ENCODE measurements at regions not wholly inside any gene's neighbourhood (a gene's known extent, or its start where the extent isn't known, plus 50 kb on each side); places are given as distances from the start of the nearest gene placed in this dataset.
"Not testable (repeated sequence)": the region's sequence is repeated elsewhere in the genome, so short reads cannot be mapped to it uniquely, and the experiment has no call there.

DNA sequence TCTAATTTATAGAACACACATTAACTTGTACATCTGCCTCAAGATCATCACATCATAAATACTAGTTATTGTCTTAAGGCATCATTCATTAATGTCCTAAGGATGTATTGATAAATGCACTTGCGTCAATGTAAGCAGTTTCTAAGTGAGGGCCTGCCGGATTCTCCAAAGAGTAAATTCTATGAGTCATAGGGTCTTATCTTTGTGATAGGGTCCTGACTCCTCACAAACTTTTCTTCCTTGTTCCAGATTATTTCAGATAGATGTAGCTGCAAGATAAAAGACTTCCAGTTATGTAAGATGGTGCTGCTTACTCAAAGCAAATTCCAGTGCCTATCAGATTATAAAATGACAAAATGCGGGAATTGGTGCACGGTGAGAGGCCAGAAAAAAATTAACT is 315.0 kb upstream of the SLC39A10 start:
- no peak for DNase-seq

DNA sequence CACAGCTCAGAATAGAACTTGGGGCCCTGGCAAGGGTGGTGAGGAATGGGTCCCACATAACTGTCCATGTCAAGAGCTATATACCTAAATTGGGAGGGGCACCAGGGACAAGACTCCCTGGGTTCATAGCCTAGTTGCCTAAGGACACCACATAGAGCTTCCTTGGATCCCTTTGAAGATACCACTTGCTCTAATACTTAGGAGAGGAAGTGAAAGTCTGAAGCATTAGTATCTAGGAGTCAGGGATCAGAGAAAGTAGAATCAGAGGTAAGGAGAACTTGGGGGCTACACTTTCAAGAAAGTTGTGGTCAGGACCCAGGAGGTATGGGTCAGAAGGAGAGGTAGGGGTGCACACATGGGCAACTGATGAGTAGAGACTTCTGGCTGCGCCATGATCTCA is 318.2 kb upstream of the SLC39A10 start:
- DNase-seq: no peak

DNA sequence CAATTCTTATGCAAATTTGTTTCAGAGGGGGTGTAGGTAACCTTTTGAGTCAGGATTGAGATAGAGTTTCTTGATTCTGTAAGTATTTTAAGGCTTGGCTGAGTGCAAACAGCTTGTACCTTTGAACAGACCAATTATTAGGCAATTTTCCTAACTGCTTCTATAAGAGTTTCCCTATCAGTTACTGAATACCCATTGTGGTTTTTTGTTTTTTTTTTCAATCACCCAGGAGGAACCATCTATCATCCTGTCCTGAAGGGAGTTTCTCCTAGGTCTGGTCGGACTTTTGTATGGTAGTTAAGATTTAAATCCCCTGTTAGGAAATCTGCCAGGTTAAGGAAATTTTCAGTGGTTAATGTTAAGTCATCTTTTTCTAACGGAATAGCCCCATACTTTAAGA is 319.4 kb upstream of the SLC39A10 start:
- no peak for DNase-seq

DNA sequence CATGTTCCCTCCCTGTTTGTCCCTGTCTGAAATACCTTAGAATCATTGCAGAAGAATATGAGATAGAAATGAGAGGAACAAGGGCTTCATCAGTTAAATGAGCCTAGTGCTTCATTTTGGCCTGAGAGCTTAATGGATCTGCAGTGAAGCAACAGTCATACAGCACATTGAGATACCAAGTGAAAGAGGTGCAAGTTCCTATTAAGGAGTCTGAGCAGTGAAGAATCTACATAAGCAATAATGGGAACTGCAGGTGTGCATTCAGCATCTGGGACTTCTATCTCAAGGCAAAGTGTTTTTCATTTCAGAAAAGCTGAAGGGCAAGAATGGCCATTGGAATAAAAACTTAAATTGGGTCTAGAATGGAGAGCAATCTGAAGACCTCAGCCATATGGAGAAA is 323.2 kb upstream of the SLC39A10 start:
- no peak for DNase-seq

DNA sequence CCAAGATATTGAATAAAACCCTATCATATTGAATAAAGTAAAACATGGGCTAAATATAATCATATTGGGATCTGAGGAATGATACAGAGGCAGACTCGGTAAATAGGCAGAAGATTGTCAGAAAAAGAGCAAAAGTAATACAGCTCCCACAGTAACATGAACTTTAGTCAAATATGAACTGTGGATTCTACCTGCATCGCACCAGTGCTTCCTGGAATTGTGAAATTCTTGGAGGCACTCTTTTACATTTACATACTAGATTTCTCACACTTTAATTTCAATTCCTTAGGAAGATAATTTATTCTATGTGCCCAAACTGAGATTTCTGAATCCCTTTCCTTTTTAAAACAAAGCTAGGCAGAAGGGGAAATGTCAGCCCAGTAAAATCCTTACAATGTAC is 325.1 kb upstream of the SLC39A10 start:
- no peak for DNase-seq

DNA sequence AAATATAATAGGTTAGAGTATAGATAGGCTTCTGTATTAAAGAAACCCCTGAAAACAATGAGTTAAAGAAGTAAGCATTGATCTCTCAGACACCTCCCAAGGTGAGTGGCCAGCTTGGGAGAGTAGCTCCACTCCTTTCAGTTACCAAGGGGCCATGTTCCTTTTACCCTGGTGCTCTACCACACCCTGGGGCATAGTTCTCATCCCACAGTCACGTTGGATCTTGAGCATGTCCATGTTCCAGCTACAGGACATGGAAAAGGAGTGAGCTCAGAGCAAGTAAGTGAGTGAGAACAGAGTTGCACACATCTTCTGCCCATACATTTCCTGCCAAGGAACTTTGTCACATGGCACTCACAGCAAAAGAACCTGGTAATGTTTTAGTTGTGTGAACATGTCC is 325.9 kb upstream of the SLC39A10 start:
- no peak for DNase-seq

DNA sequence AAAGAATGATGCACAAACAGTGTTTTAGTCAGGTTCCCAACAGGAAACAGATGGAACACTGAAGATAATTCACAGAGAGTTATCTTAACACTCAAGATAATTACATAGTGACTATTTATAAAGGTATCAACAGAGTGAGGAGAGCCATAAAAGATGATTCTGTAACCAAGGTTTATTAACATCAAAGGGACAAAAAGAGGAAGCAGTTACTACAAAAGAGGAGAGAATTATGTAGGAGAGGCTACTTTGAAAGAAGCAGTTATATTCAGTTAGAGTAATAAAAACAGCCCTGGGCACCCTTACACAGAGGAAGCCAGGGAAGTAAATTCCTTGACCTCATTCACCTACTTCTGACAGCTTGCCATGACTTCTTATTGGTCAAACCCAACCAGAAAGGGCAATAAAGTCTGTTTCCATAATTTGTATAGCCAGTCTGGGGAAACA is 326.5 kb upstream of the SLC39A10 start:
- DNase-seq: no peak

DNA sequence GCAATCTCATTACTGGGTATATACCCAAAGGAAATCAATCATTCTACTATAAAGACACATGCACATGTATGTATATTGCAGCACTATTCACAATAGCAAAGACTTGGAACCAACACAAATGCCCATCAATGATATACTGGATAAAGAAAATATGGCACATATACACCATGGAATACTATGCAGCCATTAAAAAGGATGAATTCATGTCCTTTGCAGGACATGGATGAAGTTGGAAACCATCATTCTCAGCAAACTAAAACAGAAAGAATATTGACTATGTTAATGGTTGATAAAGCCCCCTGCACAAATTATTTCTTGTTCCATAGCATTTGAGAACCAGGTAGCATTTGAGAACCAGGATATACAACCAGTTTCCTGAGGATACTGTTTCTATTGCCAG is 327.2 kb upstream of the SLC39A10 start:
- not testable (repeated sequence) for DNase-seq

DNA sequence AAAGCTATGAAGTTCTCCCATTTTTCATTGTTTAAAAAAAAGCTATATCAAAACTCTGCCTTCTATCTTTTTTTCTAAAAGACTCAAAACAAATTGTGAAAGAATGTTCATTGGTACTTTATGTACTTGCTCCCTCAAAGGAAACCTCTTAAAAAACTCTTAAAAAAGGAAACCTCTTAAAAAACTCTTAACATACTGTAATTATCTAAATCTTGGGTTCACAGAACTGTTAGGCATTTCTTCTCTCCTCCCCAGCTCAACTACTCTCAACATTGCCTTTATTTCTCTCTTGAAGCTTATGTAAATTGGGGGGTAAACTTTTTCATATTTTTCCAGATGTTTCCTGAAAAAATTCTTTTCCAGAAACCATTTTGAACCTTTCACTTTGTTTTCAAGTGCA is 330.5 kb upstream of the SLC39A10 start:
- DNase-seq: no peak

DNA sequence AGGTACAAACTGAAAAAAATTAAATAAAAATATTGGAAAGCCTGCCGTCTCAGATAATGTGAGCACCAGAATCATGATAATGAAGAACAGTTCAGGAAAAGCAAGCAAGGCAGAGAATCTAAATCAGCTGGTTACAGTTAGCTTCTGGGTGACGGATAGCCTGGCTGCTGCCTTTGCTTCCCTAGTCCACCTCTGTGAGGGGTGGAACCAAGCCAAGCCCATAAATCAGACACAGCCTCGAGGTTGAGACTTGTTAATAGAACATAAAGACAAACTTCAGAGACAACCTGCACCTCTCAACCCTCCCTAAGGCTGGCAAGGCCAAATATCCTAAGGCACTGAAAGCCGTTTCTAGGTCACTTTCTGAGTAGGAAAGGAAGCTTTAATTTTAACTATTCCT is 334.7 kb upstream of the SLC39A10 start:
- DNase-seq: no peak

DNA sequence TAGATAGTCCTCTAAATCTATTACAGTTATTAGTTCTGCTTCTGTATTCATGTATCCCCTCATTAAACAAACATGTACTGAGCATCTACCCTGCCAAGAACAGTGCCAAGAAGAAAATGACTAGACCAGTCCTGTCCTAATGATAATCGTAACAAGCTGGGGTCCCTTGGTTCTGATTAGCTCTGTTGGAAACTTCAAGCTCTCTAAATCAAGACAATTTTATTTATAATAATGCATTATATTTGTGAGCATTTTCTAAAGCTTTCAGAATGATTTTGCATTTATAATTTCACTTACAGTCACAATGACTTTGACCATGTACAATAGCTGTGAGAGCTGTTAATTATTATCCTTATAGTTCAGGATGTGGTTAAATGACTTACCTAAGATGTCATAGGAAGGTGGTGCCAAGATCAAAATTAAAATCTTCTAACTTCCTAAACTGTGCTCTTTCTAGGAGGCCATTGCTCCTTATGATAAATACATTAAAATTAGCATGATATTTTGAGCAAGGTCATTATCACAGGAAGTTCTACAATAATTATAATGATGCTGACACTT is 336.5 kb upstream of the SLC39A10 start:
- DNase-seq: no peak

DNA sequence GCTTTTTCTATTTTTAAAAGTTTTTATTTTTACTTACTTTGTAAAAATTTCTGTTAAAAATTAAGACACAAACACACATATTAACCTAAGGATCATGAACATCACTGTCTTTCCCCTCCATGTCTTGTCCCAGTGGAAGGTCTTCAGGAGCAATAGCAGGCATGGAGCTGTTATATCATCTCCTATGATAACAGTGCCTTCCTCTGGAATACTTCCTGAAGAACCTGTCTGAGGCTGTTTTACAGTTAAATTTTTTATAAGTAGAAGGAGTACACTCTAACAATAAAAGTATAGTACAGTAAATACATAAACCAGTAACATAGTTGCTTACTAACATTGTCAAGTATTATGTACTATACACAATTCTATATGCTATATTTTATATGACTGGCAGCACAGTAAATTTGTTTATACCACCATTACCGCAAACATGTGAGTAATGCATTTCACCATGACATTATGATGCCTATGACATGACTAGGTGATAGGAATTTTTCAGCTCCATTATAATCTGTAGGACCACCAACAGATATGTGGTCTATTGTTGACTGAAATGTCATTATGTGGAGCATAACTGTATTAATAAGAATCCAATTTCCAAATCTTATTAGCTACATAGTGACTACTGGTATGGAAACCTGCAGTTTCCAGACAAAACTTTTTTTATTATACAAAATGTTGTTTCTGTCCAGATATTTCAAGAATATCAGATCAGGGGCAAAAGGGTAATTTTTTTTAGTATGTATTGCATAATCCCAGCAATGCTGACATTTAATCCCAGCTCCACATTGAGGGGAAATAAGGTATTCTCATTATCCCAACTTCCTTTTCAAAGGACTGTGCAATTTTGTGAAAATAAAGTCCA is 337.2 kb upstream of the SLC39A10 start:
- no peak for DNase-seq

DNA sequence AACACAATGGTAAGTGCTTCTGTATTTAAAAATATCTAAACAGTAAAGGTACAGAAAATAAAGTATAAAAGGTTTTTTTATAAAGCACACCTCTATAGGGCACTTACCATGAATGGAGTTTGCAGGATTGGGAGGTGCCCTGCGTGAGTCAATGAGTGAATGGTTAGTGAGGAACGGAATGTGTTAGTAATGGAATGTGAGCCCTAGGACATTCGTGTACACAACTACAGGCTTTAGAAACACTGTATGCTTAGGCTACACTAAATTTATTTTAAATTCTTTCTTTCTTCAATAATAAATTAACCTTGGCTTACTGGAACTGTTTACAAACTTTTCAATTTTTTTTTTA is 337.9 kb upstream of the SLC39A10 start:
- no peak for DNase-seq

DNA sequence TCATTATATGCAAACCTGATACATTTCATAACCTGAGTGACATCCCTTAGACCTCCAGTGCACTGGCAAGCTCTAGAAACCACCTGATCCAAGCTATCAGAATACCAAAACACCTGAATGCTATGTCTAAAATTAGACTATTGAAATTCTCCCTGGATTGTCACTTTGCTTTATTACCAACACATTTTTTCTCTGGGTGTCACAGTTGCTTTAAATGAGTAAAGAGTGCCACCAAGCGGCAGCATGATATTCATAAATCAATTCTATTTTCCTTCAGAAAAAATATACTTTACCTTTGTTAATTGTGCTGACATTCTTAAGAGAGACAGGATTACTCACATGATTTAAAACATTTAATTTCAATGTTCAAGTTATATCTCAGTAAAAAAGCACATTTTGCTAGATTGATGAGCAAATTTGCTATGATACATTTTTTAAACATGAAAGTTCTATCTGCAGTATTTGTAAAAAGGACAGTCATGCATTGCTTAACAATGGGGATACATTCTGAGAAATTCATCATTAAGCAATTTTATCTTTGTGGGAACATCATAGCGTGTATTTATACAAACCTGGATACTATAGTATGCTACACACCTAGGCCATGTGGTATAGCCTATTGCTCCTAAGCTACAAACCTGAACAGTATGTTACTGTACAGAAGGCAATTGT is 338.4 kb upstream of the SLC39A10 start:
- DNase-seq: peak; percentile 10 to 59

DNA sequence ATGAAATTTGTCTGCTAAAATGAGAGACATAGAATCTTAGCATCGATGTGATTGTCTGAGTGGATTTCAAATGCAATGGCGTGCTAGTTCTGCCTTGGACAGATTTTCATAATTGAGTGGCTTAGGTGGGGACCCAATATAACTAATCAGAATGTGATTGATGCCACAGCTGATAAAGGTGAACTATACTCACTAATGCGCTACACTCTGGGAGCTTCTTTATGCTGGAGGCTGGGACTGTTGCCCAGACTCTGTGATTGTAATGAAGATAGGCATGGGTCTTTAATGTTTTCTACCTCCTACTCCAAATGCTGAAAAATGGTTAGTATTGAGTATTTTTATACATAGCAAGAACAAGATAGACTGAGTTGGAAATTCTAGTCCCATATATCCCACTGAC is 339.5 kb upstream of the SLC39A10 start:
- no peak for DNase-seq

DNA sequence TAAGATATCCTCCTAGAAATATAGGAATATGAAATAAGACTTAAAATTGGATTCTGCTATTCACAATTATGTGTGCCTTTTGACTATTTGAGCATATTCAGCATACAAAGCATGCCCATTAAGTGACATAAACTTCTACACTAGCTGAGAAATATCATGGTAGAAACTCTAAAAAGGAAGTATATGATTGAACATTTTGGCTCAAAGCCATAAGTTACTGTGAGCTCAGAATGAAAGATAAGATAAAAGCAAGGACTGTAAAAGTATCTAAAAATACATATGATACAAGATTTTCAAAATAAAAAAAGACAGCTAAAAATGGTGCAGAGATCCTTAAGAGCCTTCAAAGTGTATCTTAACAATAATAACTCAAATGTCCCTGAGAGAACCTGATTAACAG is 340.5 kb upstream of the SLC39A10 start:
- DNase-seq: no peak

DNA sequence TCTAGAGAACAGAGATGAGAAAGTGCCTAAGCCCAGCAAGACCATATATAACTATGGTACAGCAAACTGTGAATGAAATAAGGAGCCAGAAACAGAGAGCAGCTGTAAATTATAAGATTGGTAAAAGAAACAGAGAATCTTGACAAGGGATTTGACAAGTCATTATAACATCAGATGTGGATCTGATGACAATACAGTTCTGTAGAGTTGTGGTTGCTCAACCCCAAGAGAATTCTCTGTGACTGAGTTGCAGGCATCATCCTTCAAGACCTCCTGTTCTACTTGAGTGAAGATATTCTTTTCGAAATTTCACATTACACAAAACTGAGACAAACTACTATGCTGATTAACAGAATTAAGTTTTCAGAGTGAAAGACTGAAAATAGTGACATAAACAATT is 343.1 kb upstream of the SLC39A10 start:
- DNase-seq: no peak

DNA sequence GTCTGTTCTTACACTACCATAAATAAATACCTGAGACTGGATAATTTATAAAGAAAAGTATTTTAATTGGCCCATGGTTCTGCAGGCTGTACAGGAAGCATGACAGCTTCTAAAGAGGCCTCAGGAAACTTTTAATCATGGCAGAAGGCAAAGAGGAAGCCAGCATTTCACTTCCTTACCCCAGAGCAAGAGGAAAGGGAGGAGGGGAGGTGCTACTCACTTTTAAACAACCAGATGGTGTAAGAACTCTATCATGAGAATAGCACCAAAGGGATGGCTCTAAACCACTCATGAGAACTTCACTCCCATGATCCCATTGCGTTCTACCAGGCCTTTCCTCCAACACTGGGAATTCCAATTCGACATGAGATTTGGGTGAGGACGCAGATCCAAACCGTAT is 344.4 kb upstream of the SLC39A10 start:
- no peak for DNase-seq

DNA sequence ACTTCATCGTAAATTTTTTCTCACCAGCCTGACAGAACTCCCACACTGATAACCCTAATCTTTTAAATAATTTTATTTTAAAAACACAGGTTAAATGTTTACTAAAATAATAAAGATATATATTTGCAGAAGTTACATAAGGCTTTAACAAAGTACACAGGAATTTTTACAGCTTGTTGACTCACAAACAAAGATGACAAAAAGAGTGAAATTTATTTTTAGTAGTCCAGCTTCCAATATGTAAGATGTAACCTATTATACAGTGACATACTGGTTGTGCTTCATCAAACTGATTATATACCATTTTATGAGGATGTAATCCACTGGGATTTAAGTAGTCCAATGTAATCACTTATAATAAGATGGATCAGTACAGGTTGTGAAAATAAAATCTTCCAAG is 348.9 kb upstream of the SLC39A10 start:
- DNase-seq: no peak

DNA sequence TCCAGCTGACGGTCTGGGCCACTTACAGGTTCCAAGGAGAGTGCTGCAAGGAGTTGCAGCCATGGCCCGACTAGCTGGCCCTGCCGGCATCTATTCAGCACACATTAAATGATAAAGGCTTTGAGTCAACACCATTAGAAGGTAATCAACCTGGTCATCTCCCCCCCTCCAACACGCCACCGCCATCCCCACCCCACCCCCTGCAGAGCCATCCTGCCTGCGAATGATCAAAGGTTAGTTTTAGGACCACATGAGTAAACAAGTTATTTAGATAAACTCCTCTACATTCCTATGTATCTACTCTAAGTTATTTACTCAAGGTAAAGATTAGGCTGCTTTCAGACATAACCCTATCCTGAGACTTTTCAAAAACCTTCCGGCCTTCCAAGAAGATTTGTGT is 349.3 kb upstream of the SLC39A10 start:
- DNase-seq: no peak

DNA sequence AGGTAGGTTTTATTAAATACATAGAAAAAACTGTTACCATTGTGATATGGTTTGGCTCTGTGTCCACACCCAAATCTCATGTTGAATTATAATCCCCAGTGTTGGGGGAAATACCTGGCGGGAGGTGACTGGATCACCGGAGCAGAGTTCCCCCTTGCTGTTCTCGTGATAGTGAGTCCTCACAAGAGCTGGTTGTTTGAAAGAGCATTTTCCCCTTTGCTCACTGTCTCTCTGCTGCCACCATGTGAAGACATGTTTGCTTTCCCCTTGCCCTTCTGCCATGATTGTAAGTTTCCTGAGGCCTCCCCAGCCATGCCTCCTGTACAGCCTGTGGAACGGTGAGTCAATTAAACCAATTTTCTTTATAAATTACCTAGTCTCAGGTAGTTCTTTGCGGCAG is 352.7 kb upstream of the SLC39A10 start:
- no peak for DNase-seq

DNA sequence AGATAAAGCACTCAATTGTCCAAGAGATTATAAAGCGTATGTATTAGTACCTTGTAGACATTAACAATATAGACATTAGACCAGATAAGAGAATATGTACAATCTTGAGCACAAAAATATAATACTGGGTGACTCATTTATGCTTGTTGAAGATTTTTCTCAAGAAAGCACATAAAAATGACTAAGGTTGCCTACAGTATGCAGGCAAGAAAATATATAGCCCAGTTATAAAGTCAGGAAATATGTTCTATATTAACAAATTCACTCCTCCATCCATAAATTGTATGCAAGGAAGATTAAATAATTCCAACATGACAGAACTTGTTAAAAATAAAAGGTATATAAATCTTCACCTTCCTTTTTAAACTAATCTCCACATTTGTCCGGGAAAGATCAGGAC is 356.4 kb upstream of the SLC39A10 start:
- DNase-seq: no peak

DNA sequence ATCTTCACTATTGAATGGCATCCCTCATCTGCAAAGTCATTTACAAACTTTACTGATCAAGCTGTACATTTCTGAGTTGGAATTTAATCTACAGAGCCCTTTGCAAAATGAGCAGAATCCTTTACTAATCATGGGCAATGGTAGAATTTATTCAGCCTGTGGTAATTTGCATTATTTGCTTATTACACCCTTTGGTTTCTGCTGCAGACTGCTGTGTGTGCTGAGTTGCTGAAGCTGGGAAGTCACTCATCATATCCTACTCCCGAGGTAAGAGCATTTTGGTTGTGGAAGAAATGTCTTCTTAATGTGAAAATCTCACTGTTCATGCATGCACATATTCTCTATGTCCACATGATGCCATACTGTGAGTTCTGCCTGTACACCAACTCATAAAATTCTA is 357.4 kb upstream of the SLC39A10 start:
- DNase-seq: no peak

DNA sequence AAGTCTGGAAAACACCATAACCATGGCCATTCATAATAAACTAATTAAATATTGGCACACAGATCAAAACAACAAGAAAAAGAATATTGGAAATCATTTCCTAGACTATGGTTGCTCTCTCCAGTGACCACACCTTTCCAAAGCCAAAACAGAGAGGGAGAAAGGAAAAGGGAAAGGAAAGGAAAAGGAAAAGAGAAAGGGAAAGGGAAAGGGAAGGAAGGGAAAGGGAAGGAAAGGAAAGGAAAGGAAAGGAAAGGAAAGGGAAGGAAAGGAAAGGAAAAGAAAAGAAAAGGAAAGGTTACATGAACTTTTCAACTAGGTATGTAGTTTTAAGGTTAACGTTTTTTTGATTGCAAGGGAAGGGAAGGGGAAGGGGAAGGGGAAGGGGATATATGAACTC is 360.5 kb upstream of the SLC39A10 start:
- DNase-seq: no peak
